ENCODE measurements at regions not wholly inside any gene's neighbourhood (a gene's known extent, or its start where the extent isn't known, plus 50 kb on each side); places are given as distances from the start of the nearest gene placed in this dataset.

DNA sequence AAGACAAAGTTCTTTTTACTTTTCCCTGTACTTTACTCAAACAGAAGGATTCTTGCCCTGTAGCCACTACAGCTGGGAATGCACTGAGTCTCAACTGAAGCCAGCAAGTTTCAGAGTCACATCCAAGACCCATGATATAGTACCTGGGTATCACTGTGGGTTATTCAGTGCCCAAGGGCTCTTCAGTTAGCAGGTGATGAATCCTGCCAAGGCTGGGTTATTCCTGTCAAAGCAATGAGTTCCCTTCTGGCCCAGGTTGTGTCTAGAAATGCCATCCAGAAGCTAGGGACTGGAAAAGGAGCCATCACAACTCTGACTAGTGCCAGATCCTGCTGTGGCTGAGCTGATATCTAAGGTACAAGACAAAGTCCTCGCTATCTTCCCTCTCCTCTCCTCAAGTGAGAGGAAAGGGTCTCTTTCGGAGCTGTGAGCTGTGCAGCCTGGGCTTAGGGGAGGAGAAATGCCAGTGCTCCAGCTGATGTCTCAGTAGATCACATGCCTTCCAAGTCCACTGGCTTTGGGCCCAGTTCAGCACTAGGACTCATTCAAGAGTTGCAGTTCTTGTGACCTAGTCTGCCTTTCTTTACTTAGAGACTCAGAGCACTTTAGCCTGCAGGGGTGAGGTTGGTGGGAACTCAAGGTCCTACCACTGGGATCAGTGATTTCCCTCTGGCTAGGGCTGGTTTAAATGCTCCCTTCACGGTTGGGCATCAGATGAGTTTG, 369.4 kb downstream of the TBX15 start:
- H3K4me1 ChIP-seq: no peaks in the 10 kb centered on the region
- no peak overlapping the region for H3K27ac ChIP-seq
- no peaks in the 10 kb centered on the region for H3K36me3 ChIP-seq
- 69 to 87% methylated on average over 3 of the region's 3 CpGs for WGBS, 2 donors
- H3K4me3 ChIP-seq: no peak overlapping the region
- H3K27me3 ChIP-seq: no peaks in the 10 kb centered on the region
- TF ChIP-seq POLR2A (IDR thresholded peaks at IDR 0.05) (no peak), EP300 (IDR thresholded peaks at IDR 0.05) (no peak)
- TF ChIP-seq, protein P1, sequence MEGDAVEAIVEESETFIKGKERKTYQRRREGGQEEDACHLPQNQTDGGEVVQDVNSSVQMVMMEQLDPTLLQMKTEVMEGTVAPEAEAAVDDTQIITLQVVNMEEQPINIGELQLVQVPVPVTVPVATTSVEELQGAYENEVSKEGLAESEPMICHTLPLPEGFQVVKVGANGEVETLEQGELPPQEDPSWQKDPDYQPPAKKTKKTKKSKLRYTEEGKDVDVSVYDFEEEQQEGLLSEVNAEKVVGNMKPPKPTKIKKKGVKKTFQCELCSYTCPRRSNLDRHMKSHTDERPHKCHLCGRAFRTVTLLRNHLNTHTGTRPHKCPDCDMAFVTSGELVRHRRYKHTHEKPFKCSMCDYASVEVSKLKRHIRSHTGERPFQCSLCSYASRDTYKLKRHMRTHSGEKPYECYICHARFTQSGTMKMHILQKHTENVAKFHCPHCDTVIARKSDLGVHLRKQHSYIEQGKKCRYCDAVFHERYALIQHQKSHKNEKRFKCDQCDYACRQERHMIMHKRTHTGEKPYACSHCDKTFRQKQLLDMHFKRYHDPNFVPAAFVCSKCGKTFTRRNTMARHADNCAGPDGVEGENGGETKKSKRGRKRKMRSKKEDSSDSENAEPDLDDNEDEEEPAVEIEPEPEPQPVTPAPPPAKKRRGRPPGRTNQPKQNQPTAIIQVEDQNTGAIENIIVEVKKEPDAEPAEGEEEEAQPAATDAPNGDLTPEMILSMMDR (IDR thresholded peaks at IDR 0.05): no peak
- DNase-seq (ENCODE audit: low spot score in 2 of 2): no peak
- peaks cover 0 to 12% (median 0%) of the 10 kb centered on the region in 4 donors for H3K9me3 ChIP-seq

- Histone ChIP-seq H3K36me3 (no peaks in the 10 kb centered on the region), H3K9me3 (peaks cover 0 to 13% (median 1%) of the 10 kb centered on the region in 4 donors), H3K27me3 (no peaks in the 10 kb centered on the region), H3K27ac (no peak overlapping the region), H3K4me3 (no peak overlapping the region), H3K4me1 (no peaks in the 10 kb centered on the region)
- DNase-seq (ENCODE audit: low spot score in 2 of 2): no peak
- 0% methylated on average over 1 of the region's 1 CpG for WGBS, 2 donors
- no peak for TF ChIP-seq EP300 (IDR thresholded peaks at IDR 0.05)
- TF ChIP-seq, protein P1 (IDR thresholded peaks at IDR 0.05): no peak
- TF ChIP-seq POLR2A (IDR thresholded peaks at IDR 0.05): no peak
These were observed 370.2 kb downstream of the TBX15 start for GRCh38 chr1:118617916-118618315.

- TF ChIP-seq POLR2A (IDR thresholded peaks at IDR 0.05): no peak
- TF ChIP-seq, protein P1 (IDR thresholded peaks at IDR 0.05): no peak
- TF ChIP-seq EP300 (IDR thresholded peaks at IDR 0.05): no peak
- H3K4me1 ChIP-seq: no peaks in the 10 kb centered on the region
These were observed 373.1 kb downstream of the TBX15 start for GRCh38 chr1:118615066-118615465.

GRCh38 chr1:118589238-118589846, 398.8 kb downstream of the TBX15 start:
- H3K27me3 ChIP-seq: no peaks in the 10 kb centered on the region
- no peaks in the 10 kb centered on the region for H3K36me3 ChIP-seq
- H3K4me3 ChIP-seq: no peak overlapping the region
- H3K9me3 ChIP-seq: no peaks in the 10 kb centered on the region
- H3K27ac ChIP-seq: no peak overlapping the region
- WGBS, 2 donors: 51 to 54% methylated on average over 5 of the region's 5 CpGs
- DNase-seq (ENCODE audit: low spot score in 2 of 2): no peak
- TF ChIP-seq EP300 (IDR thresholded peaks at IDR 0.05) (no peak), POLR2A (IDR thresholded peaks at IDR 0.05) (no peak)
- TF ChIP-seq, protein P1 (IDR thresholded peaks at IDR 0.05): no peak
- H3K4me1 ChIP-seq: no peaks in the 10 kb centered on the region

More at GRCh38 chr1:118615066-118615465, 373.1 kb downstream of the TBX15 start:
- WGBS, 2 donors: 75% methylated on average over 2 of the region's 2 CpGs
- Histone ChIP-seq H3K9me3 (peaks cover 0 to 18% (median 1%) of the 10 kb centered on the region in 4 donors), H3K27me3 (no peaks in the 10 kb centered on the region), H3K27ac (no peak overlapping the region), H3K4me3 (no peak overlapping the region), H3K36me3 (no peaks in the 10 kb centered on the region)
- no peak for DNase-seq (ENCODE audit: low spot score in 2 of 2)

DNA sequence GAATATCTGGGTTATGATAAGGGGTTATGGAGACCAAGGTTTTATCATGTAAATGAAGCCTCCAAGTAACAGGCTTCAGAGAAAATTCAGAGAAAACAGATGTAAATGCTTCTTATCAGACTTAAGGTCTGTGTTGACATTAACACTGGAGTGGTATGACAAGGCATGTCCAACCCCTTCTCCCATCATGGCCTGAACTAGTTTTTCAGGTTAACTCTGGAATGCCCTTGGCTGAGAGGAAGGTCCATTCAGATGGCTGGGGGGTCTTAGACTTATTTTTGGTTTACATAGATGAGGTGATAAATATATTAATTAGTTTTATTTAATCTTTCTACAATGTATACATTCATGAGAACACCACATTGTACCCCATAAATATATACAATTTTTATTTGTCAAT, 399.6 kb downstream of the TBX15 start:
- no peaks in the 10 kb centered on the region for H3K4me1 ChIP-seq
- no peak for DNase-seq (ENCODE audit: low spot score in 2 of 2)
- no peaks in the 10 kb centered on the region for H3K36me3 ChIP-seq
- H3K27ac ChIP-seq: no peak overlapping the region
- no peak overlapping the region for H3K4me3 ChIP-seq
- no peaks in the 10 kb centered on the region for H3K9me3 ChIP-seq
- H3K27me3 ChIP-seq: no peaks in the 10 kb centered on the region
- TF ChIP-seq POLR2A (IDR thresholded peaks at IDR 0.05) (no peak), EP300 (IDR thresholded peaks at IDR 0.05) (no peak)
- TF ChIP-seq, protein P1 (IDR thresholded peaks at IDR 0.05): no peak
